ELF-1 (cell line): ENCODE measurements at regions not wholly inside any gene's neighbourhood (a gene's known extent, or its start where the extent isn't known, plus 50 kb on each side); places are given as distances from the start of the nearest gene placed in this dataset.

ENCODE experiments used
- DNase-seq: peaks from one replicate; pipeline ENCODE4 v3.0.0-alpha.2; 2016; ENCODE audit warnings: low read depth, low spot score

DNA sequence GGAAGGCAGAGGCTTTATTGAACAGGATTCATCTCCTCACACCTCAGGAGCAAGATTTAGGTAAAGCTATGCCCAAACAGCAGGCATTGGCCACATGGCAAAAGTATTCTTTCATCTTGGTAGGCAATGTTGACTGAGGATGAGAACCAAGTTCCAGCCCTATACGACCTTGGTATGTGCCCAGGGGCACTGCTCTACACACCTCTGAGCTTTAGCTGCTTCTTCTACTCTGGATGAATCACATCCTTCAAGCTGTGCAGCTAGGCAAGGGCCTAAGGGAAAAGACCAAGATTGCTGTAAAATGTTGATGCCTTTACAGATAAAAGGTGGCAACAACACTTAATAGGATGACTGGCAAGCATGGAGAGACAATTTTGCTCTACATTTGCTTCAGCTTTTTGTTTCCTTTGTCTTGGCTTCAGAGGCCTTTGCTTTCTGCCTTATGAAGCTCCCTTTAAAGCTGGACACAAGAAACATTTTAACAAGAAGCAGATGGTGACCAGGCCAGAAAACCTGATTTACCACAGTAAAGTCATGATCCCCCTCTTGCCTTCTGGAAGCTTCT lies 183.3 kb upstream of the KITLG start:
- DNase-seq, result peak; percentile 8

DNA sequence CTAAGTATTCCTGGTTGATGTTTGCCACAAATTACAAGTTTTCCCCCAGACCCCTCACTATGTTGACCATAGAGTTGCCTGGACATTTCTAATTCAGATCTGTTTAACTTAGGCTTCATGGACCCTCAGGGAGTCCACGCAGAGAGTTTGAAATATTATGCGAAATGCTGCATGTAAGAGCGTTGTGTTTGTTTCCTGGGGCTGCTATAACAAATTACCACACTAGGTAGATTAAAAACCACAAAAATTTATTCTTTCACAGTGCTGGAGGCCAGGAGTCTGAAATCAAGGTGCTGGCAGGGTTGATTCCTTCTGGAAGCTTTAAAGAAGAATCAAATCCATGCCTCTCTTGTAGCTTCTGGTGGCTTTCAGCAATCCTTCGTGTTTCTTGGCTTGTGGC lies 177.9 kb upstream of the KITLG start:
- no peak for DNase-seq

- no peak for DNase-seq
These were observed 176.6 kb upstream of the KITLG start for GRCh38 chr12:88756917-88757316.

GRCh38 chr12:88756153-88756552 lies 175.9 kb upstream of the KITLG start:
- DNase-seq, result no peak

DNA sequence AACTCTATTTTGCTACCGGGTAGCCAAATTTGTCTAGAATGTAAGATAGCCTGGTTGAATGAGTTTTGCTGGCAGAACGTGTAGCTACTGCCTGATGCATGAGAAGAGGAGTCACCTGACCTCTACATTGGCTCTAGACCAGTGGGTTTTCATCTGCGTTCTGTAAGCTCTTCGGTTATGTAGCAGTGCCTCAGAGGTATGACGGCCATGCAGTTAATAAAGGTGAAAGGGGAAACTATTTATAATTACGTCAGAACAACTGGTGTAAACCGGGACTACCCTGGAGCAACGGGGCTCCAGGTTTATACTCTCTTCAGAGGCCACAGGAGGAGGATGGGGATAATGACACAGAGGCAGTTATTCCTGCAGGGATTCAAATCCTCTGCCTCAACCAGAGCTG lies 173.4 kb upstream of the KITLG start:
- DNase-seq, result no peak

DNA sequence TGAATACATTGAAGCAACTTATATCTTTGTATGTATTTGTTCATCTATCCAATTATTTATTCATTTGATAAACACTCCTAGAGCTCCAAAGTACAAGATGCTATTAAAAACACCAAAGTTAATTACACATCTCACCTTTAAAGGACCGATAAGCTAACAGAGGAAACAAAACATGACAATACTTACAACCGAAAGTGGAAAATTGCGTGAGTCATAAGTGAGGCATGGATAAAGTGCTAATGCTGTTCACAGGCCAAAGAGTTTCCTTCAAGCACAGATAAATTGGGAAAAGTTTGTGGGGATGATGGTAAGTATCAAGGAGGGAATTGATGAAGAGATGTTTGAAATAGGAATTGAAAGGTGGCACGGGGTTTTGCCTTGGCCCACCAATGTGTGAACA lies 172.8 kb upstream of the KITLG start:
- DNase-seq, result no peak

GRCh38 chr12:88752183-88752582 lies 171.9 kb upstream of the KITLG start:
- no peak for DNase-seq

DNA sequence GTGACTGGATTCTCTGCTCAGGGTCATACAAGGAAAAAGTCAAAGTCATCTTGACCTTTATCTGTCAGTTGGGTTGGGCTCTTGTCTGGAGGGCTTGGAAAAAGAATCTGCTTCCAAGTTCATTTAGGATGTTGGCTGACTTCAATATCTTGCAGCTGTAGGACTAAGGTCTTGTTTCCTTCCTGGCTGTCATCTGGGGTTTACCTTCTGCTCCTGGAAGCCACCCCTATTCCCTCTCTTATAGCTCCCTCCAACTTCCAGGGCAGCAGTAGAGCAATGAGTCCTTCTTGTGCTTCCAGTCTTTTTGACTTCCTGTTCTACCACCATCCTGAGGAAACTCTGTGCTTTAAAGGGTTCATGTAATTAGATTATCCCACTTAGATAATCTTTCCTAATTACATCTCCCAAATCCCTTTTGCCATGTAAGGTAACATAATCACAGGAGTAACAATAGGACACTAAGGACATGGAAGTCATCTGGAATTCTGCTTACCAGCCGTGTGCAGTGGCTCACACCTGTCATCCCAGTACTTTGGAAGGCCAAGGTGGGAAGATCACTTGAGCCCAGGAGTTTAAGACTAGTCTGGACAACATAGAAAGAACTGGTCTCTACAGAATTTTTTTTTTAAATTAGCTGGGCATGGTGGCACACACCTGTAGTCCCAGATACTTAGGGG lies 170.7 kb upstream of the KITLG start:
- no peak for DNase-seq

DNA sequence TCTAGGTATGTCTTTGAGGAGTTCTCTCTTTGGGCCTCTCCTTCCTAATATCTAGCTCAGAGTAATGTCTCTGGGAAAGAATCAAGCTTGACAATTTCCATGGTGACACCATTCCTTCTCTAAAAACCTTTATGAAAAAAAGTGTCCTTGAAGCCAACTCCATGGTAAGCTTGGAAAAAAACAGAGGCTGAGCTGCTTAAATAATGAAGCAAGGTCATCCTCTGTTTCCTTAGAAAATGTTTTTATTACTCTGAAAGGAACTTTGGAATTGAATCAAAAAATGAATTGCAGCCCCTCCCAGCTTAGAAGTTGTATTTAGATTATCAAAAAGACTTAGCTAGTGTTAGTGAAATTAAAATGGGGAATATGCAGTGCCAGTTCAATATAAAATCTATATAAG lies 166.1 kb upstream of the KITLG start:
- DNase-seq, result no peak

- DNase-seq, result no peak
These were observed 163.8 kb upstream of the KITLG start for GRCh38 chr12:88743946-88744685.

- DNase-seq, result no peak
These were observed 157.7 kb upstream of the KITLG start for GRCh38 chr12:88737838-88738472.

GRCh38 chr12:88736031-88736430 lies 155.8 kb upstream of the KITLG start:
- DNase-seq, result no peak

- no peak for DNase-seq
These were observed 152.7 kb upstream of the KITLG start for GRCh38 chr12:88733008-88733407.

GRCh38 chr12:88729196-88729595 lies 148.9 kb upstream of the KITLG start:
- no peak for DNase-seq

DNA sequence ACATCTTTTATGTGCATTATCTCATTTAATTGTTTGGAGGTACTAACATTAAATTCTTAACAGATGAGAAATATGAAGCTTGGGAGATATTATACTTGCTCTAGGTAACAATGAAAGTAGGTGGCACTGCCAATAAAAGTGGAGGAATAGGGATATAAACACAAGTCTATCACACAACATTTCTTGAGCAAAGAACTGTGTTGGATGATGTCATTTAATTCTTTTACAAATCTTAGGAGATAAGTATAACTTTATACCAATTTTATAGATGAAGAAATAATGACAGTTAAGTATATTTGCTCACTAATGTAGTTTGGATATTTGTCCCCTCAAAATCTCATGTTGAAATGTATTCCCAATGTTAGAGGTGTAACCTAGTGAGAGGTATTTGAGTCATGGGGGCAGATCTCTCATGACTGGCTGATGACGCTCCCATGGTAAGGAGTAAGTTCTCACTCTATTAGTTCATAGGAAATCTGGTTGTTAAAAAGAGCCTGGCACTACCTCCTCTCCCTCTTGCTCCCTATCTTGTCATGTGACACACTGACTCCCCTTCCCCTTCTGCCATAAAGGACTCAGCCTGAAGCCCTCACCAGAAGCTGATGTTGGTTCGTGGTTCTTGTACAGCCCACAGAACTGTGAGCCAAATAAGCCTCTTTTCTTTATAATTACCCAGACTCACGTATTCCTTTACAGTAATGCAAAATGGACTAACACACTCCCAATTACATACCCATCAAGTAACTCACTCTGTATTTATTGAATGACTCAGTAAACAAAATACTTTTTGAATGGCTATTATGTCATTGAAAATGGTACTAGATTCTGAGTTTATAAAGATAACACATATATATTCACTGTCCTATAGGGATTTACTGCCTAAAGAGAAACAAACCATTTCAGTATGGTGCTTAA lies 146.8 kb upstream of the KITLG start:
- DNase-seq, result no peak

DNA sequence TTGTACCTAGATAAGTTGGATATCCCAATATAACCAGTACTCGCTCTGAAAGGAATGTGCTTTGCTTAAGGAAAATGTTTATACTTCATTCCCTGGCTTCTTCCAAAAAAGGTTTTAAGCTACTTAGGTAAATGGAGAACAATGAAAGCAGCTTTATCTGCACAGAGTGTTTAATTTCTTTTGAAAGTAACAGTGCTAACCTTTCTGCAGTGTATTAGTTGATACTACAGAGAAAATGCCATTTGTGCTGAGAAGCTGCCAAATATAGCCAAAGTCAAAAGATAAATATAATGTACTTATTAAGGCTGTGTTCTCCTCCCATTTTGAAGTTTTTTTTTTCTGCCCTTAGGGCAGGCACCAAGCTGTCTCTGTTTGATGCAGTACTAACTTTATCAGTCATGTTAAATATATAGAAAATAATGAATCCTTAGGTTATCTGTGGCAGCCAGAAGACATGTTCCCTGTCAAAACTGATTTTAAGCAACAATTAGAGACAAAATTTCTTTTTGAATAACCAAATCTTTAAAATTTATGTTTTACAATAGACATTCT lies 145.4 kb upstream of the KITLG start:
- DNase-seq, result no peak

DNA sequence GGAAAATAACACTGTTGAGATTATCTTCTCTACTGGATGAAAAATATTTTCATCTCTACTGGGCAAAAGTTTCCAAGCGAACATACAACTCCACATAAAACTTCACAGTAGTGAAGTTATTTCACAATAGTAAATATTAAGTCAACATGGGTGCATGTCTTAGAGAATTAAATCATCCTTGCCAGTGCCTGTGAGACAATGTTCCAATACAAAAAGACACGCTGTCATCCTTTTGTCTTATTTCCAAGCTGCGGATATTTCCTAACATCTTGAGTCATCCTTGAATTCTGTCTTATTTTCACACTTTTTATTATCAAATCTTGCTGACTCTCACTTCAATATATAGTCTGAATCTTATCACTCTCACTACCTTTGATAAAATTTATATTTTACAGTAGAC lies 142.9 kb upstream of the KITLG start:
- no peak for DNase-seq

DNA sequence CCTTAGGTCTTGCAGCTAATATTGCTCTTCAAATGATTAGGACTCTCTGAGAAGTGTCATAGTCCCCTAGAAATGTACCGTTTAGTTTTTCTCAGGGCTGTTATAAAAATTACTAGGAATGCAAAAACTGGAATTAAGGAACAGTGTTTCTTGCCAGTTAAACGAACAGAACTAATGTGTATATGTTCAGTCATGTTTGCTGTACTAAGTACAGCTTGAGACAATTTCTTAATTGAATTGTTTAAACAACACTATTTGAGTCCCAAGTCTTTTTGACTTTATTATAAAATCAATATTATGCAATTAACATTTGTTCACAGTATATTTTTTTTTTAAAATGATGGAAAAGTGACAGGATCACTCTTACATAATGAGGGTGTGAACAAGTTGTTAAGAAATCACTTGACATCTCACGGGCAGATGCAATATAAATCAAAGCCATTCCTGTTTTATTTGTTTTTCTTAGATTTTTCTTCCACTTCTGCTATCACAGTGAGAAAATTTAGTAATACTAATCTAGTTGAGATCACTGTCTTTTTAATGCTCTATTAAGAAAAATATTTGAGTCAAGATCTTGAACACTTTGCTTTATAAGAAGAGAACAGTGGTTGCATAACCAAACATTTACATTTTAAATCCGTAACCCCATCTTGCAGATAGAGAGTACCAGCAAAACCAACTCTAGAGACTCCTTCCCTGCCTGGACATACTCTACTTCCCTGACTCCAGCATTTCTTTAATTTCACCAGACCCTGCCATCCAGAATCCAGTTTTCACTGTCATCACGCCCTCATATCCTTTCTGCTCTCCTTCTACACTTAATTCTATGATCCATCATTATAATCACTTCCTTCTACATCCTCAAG lies 140.7 kb upstream of the KITLG start:
- DNase-seq, result no peak

GRCh38 chr12:88720231-88720630 lies 140.0 kb upstream of the KITLG start:
- no peak for DNase-seq

DNA sequence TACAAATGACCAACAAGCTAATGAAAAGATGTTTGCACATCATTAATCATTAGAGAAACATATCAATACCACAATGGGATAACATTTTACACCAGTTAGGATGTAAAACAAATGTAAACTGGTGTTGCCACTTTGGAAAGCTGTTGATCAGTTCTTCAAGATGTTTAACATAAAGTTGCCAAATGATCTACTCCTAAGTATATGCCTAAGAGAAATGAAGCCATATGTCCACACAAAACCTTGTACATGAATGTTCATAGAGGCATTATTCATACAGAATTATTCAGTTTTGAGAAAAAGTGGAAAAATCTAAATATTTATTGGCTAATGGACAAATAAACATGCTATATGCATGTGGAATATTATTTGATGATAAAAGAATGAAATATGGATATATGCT lies 136.9 kb upstream of the KITLG start:
- no peak for DNase-seq
